ENCODE measurements at regions not wholly inside any gene's neighbourhood (a gene's known extent, or its start where the extent isn't known, plus 50 kb on each side); places are given as distances from the start of the nearest gene placed in this dataset.
"Not testable (repeated sequence)": the region's sequence is repeated elsewhere in the genome, so short reads cannot be mapped to it uniquely, and the experiment has no call there.

- H3K27ac ChIP-seq (ENCODE audit: low read depth, low read length) = no peak overlapping the region
- no peaks in the 10 kb centered on the region for H3K27me3 ChIP-seq (ENCODE audit: control insufficient read depth in 1 of 2, insufficient read depth in 2 of 2, low read length in 2 of 2)
- no peaks in the 10 kb centered on the region for H3K4me1 ChIP-seq (ENCODE audit: control insufficient read depth in 1 of 2, insufficient read depth in 2 of 2, low read length in 2 of 2)
- no peak overlapping the region for H3K4me3 ChIP-seq (ENCODE audit: low read depth in 1 of 2, low read length in 2 of 2)
- no peak overlapping the region for H3K9ac ChIP-seq (ENCODE audit: low read depth in 1 of 2, low read length in 2 of 2)
- H3K9me3 ChIP-seq (ENCODE audit: control insufficient read depth in 1 of 2, low read length in 2 of 2) = no peaks in the 10 kb centered on the region
- no peaks in the 10 kb centered on the region for H3K36me3 ChIP-seq (ENCODE audit: control insufficient read depth in 1 of 2, insufficient read depth in 2 of 2, low read length in 2 of 2)
These were observed 203.9 kb upstream of the SAMSN1 start for GRCh38 chr21:14750041-14750440.

- no peaks in the 10 kb centered on the region for H3K4me1 ChIP-seq (ENCODE audit: control insufficient read depth in 1 of 2, insufficient read depth in 2 of 2, low read length in 2 of 2)
- no peak overlapping the region for H3K27ac ChIP-seq (ENCODE audit: low read depth, low read length)
- H3K27me3 ChIP-seq (ENCODE audit: control insufficient read depth in 1 of 2, insufficient read depth in 2 of 2, low read length in 2 of 2) = no peaks in the 10 kb centered on the region
- H3K4me3 ChIP-seq (ENCODE audit: low read depth in 1 of 2, low read length in 2 of 2) = no peak overlapping the region
- H3K9me3 ChIP-seq (ENCODE audit: control insufficient read depth in 1 of 2, low read length in 2 of 2) = no peaks in the 10 kb centered on the region
- H3K36me3 ChIP-seq (ENCODE audit: control insufficient read depth in 1 of 2, insufficient read depth in 2 of 2, low read length in 2 of 2) = no peaks in the 10 kb centered on the region
- H3K9ac ChIP-seq (ENCODE audit: low read depth in 1 of 2, low read length in 2 of 2) = no peak overlapping the region
These were observed 202.5 kb upstream of the SAMSN1 start for GRCh38 chr21:14748662-14749061.

- H3K27me3 ChIP-seq (ENCODE audit: control insufficient read depth in 1 of 2, insufficient read depth in 2 of 2, low read length in 2 of 2) = no peaks in the 10 kb centered on the region
- no peak overlapping the region for H3K9ac ChIP-seq (ENCODE audit: low read depth in 1 of 2, low read length in 2 of 2)
- no peak overlapping the region for H3K4me3 ChIP-seq (ENCODE audit: low read depth in 1 of 2, low read length in 2 of 2)
- H3K9me3 ChIP-seq (ENCODE audit: control insufficient read depth in 1 of 2, low read length in 2 of 2) = no peaks in the 10 kb centered on the region
- H3K36me3 ChIP-seq (ENCODE audit: control insufficient read depth in 1 of 2, insufficient read depth in 2 of 2, low read length in 2 of 2) = no peaks in the 10 kb centered on the region
- H3K4me1 ChIP-seq (ENCODE audit: control insufficient read depth in 1 of 2, insufficient read depth in 2 of 2, low read length in 2 of 2) = no peaks in the 10 kb centered on the region
- H3K27ac ChIP-seq (ENCODE audit: low read depth, low read length) = no peak overlapping the region
These were observed 198.3 kb upstream of the SAMSN1 start for GRCh38 chr21:14744368-14744767.

GRCh38 chr21:14742119-14742518, 196.0 kb upstream of the SAMSN1 start:
- no peaks in the 10 kb centered on the region for H3K4me1 ChIP-seq (ENCODE audit: control insufficient read depth in 1 of 2, insufficient read depth in 2 of 2, low read length in 2 of 2)
- H3K27ac ChIP-seq (ENCODE audit: low read depth, low read length) = no peak overlapping the region
- H3K9ac ChIP-seq (ENCODE audit: low read depth in 1 of 2, low read length in 2 of 2) = no peak overlapping the region
- no peak overlapping the region for H3K4me3 ChIP-seq (ENCODE audit: low read depth in 1 of 2, low read length in 2 of 2)
- no peaks in the 10 kb centered on the region for H3K9me3 ChIP-seq (ENCODE audit: control insufficient read depth in 1 of 2, low read length in 2 of 2)
- H3K36me3 ChIP-seq (ENCODE audit: control insufficient read depth in 1 of 2, insufficient read depth in 2 of 2, low read length in 2 of 2) = no peaks in the 10 kb centered on the region
- no peaks in the 10 kb centered on the region for H3K27me3 ChIP-seq (ENCODE audit: control insufficient read depth in 1 of 2, insufficient read depth in 2 of 2, low read length in 2 of 2)

GRCh38 chr21:14741256-14741655, 195.1 kb upstream of the SAMSN1 start:
- no peak overlapping the region for H3K27ac ChIP-seq (ENCODE audit: low read depth, low read length)
- no peaks in the 10 kb centered on the region for H3K36me3 ChIP-seq (ENCODE audit: control insufficient read depth in 1 of 2, insufficient read depth in 2 of 2, low read length in 2 of 2)
- H3K4me3 ChIP-seq (ENCODE audit: low read depth in 1 of 2, low read length in 2 of 2) = no peak overlapping the region
- H3K9me3 ChIP-seq (ENCODE audit: control insufficient read depth in 1 of 2, low read length in 2 of 2) = no peaks in the 10 kb centered on the region
- H3K9ac ChIP-seq (ENCODE audit: low read depth in 1 of 2, low read length in 2 of 2) = no peak overlapping the region
- H3K27me3 ChIP-seq (ENCODE audit: control insufficient read depth in 1 of 2, insufficient read depth in 2 of 2, low read length in 2 of 2) = no peaks in the 10 kb centered on the region
- no peaks in the 10 kb centered on the region for H3K4me1 ChIP-seq (ENCODE audit: control insufficient read depth in 1 of 2, insufficient read depth in 2 of 2, low read length in 2 of 2)

GRCh38 chr21:14740692-14741091, 194.6 kb upstream of the SAMSN1 start:
- Histone ChIP-seq H3K27ac (ENCODE audit: low read depth, low read length) (no peak overlapping the region), H3K4me3 (ENCODE audit: low read depth in 1 of 2, low read length in 2 of 2) (no peak overlapping the region), H3K9ac (ENCODE audit: low read depth in 1 of 2, low read length in 2 of 2) (no peak overlapping the region), H3K4me1 (ENCODE audit: control insufficient read depth in 1 of 2, insufficient read depth in 2 of 2, low read length in 2 of 2) (no peaks in the 10 kb centered on the region), H3K9me3 (ENCODE audit: control insufficient read depth in 1 of 2, low read length in 2 of 2) (no peaks in the 10 kb centered on the region), H3K36me3 (ENCODE audit: control insufficient read depth in 1 of 2, insufficient read depth in 2 of 2, low read length in 2 of 2) (no peaks in the 10 kb centered on the region), H3K27me3 (ENCODE audit: control insufficient read depth in 1 of 2, insufficient read depth in 2 of 2, low read length in 2 of 2) (no peaks in the 10 kb centered on the region)

GRCh38 chr21:14740116-14740515, 194.0 kb upstream of the SAMSN1 start:
- no peak overlapping the region for H3K4me3 ChIP-seq (ENCODE audit: low read depth in 1 of 2, low read length in 2 of 2)
- H3K27me3 ChIP-seq (ENCODE audit: control insufficient read depth in 1 of 2, insufficient read depth in 2 of 2, low read length in 2 of 2) = no peaks in the 10 kb centered on the region
- no peak overlapping the region for H3K27ac ChIP-seq (ENCODE audit: low read depth, low read length)
- no peaks in the 10 kb centered on the region for H3K4me1 ChIP-seq (ENCODE audit: control insufficient read depth in 1 of 2, insufficient read depth in 2 of 2, low read length in 2 of 2)
- no peak overlapping the region for H3K9ac ChIP-seq (ENCODE audit: low read depth in 1 of 2, low read length in 2 of 2)
- no peaks in the 10 kb centered on the region for H3K36me3 ChIP-seq (ENCODE audit: control insufficient read depth in 1 of 2, insufficient read depth in 2 of 2, low read length in 2 of 2)
- H3K9me3 ChIP-seq (ENCODE audit: control insufficient read depth in 1 of 2, low read length in 2 of 2) = no peaks in the 10 kb centered on the region

GRCh38 chr21:14739590-14739989, 193.5 kb upstream of the SAMSN1 start:
- H3K9ac ChIP-seq (ENCODE audit: low read depth in 1 of 2, low read length in 2 of 2) = no peak overlapping the region
- H3K36me3 ChIP-seq (ENCODE audit: control insufficient read depth in 1 of 2, insufficient read depth in 2 of 2, low read length in 2 of 2) = no peaks in the 10 kb centered on the region
- no peaks in the 10 kb centered on the region for H3K4me1 ChIP-seq (ENCODE audit: control insufficient read depth in 1 of 2, insufficient read depth in 2 of 2, low read length in 2 of 2)
- no peaks in the 10 kb centered on the region for H3K9me3 ChIP-seq (ENCODE audit: control insufficient read depth in 1 of 2, low read length in 2 of 2)
- H3K27me3 ChIP-seq (ENCODE audit: control insufficient read depth in 1 of 2, insufficient read depth in 2 of 2, low read length in 2 of 2) = no peaks in the 10 kb centered on the region
- no peak overlapping the region for H3K27ac ChIP-seq (ENCODE audit: low read depth, low read length)
- no peak overlapping the region for H3K4me3 ChIP-seq (ENCODE audit: low read depth in 1 of 2, low read length in 2 of 2)

- not testable (repeated sequence) for H3K27ac ChIP-seq (ENCODE audit: low read depth, low read length); H3K4me1 ChIP-seq (ENCODE audit: control insufficient read depth in 1 of 2, insufficient read depth in 2 of 2, low read length in 2 of 2); H3K27me3 ChIP-seq (ENCODE audit: control insufficient read depth in 1 of 2, insufficient read depth in 2 of 2, low read length in 2 of 2); H3K4me3 ChIP-seq (ENCODE audit: low read depth in 1 of 2, low read length in 2 of 2); H3K36me3 ChIP-seq (ENCODE audit: control insufficient read depth in 1 of 2, insufficient read depth in 2 of 2, low read length in 2 of 2); H3K9ac ChIP-seq (ENCODE audit: low read depth in 1 of 2, low read length in 2 of 2); H3K9me3 ChIP-seq (ENCODE audit: control insufficient read depth in 1 of 2, low read length in 2 of 2)
These were observed 192.5 kb upstream of the SAMSN1 start for GRCh38 chr21:14738576-14738975.

- no peaks in the 10 kb centered on the region for H3K4me1 ChIP-seq (ENCODE audit: control insufficient read depth in 1 of 2, insufficient read depth in 2 of 2, low read length in 2 of 2)
- no peak overlapping the region for H3K4me3 ChIP-seq (ENCODE audit: low read depth in 1 of 2, low read length in 2 of 2)
- H3K9me3 ChIP-seq (ENCODE audit: control insufficient read depth in 1 of 2, low read length in 2 of 2) = no peaks in the 10 kb centered on the region
- H3K27me3 ChIP-seq (ENCODE audit: control insufficient read depth in 1 of 2, insufficient read depth in 2 of 2, low read length in 2 of 2) = no peaks in the 10 kb centered on the region
- no peak overlapping the region for H3K9ac ChIP-seq (ENCODE audit: low read depth in 1 of 2, low read length in 2 of 2)
- H3K27ac ChIP-seq (ENCODE audit: low read depth, low read length) = no peak overlapping the region
- H3K36me3 ChIP-seq (ENCODE audit: control insufficient read depth in 1 of 2, insufficient read depth in 2 of 2, low read length in 2 of 2) = no peaks in the 10 kb centered on the region
These were observed 191.8 kb upstream of the SAMSN1 start for GRCh38 chr21:14737922-14738321.

- no peaks in the 10 kb centered on the region for H3K27me3 ChIP-seq (ENCODE audit: control insufficient read depth in 1 of 2, insufficient read depth in 2 of 2, low read length in 2 of 2)
- H3K36me3 ChIP-seq (ENCODE audit: control insufficient read depth in 1 of 2, insufficient read depth in 2 of 2, low read length in 2 of 2) = no peaks in the 10 kb centered on the region
- no peaks in the 10 kb centered on the region for H3K4me1 ChIP-seq (ENCODE audit: control insufficient read depth in 1 of 2, insufficient read depth in 2 of 2, low read length in 2 of 2)
- H3K9ac ChIP-seq (ENCODE audit: low read depth in 1 of 2, low read length in 2 of 2) = no peak overlapping the region
- H3K27ac ChIP-seq (ENCODE audit: low read depth, low read length) = no peak overlapping the region
- H3K4me3 ChIP-seq (ENCODE audit: low read depth in 1 of 2, low read length in 2 of 2) = no peak overlapping the region
- no peaks in the 10 kb centered on the region for H3K9me3 ChIP-seq (ENCODE audit: control insufficient read depth in 1 of 2, low read length in 2 of 2)
These were observed 191.2 kb upstream of the SAMSN1 start for GRCh38 chr21:14737284-14737691.

All from duodenal mucosa (tissue), 2 donors.